ENCODE measurements at regions not wholly inside any gene's neighbourhood (a gene's known extent, or its start where the extent isn't known, plus 50 kb on each side); places are given as distances from the start of the nearest gene placed in this dataset.

GRCh38 chr6:163634211-163635171 lies 220.0 kb downstream of the QKI start:
- TF ChIP-seq CTCF (conservative IDR thresholded peaks at IDR 0.05; ENCODE audit: low read length) (no peak), EZH2phosphoT487 (IDR thresholded peaks at IDR 0.05; ENCODE audit: borderline replicate concordance) (no peak)
